Tibial nerve (tissue), 4 donors: ENCODE measurements at regions not wholly inside any gene's neighbourhood (a gene's known extent, or its start where the extent isn't known, plus 50 kb on each side); places are given as distances from the start of the nearest gene placed in this dataset.

Source experiments
- CTCF ChIP-seq, 5 experiments: fragments of 200-600 bp in 3 of 5; fragments of 450-650 bp in 2 of 5; sonication (generic) in 3 of 5; IDR thresholded peaks; one replicate each; pipeline ENCODE4 v1.5.1; 2016 to 2019; ENCODE audit warnings: antibody characterized with exemption in 5 of 5, mild to moderate bottlenecking in 3 of 5, moderate library complexity in 2 of 5
- EP300 ChIP-seq, 2 donors: sonication (generic); formaldehyde crosslinking; IDR thresholded peaks; one replicate each; pipeline ENCODE4 v1.6.1; 2017; ENCODE audit warnings: antibody characterized with exemption in 2 of 2, mild to moderate bottlenecking in 1 of 2
- POLR2A ChIP-seq, 2 donors: fragments of 450-650 bp; IDR thresholded peaks; one replicate each; pipeline ENCODE4 v1.6.1; 2017; ENCODE audit warnings: antibody characterized with exemption in 2 of 2, mild to moderate bottlenecking in 2 of 2, moderate library complexity in 2 of 2

- TF ChIP-seq CTCF (IDR thresholded peaks at IDR 0.05) (no peak), EP300 (IDR thresholded peaks at IDR 0.05) (no peak), POLR2A (IDR thresholded peaks at IDR 0.05) (no peak)
Measured at GRCh38 chr2:145798419-145798818, 1278.5 kb upstream of the ZEB2 start.
